Prostate gland (tissue), 2 donors: ENCODE measurements at regions not wholly inside any gene's neighbourhood (a gene's known extent, or its start where the extent isn't known, plus 50 kb on each side); places are given as distances from the start of the nearest gene placed in this dataset.

Experiments
- POLR2A ChIP-seq: fragments of 450-650 bp; IDR thresholded peaks from one replicate; pipeline ENCODE4 v1.6.1; 2016; ENCODE audit warnings: antibody characterized with exemption, mild to moderate bottlenecking
- TF ChIP-seq, protein P1 (sequence below), 4 experiments: fragments of 200-600 bp in 2 of 4; fragments of 450-650 bp in 2 of 4; sonication (generic) in 2 of 4; IDR thresholded peaks; 1 replicate in 3 of 4; 2 replicates in 1 of 4; pipeline ENCODE4 v1.5.1; 2016 to 2019; ENCODE audit warnings: antibody characterized with exemption in 4 of 4, mild to moderate bottlenecking in 2 of 4, moderate library complexity in 2 of 4

DNA sequence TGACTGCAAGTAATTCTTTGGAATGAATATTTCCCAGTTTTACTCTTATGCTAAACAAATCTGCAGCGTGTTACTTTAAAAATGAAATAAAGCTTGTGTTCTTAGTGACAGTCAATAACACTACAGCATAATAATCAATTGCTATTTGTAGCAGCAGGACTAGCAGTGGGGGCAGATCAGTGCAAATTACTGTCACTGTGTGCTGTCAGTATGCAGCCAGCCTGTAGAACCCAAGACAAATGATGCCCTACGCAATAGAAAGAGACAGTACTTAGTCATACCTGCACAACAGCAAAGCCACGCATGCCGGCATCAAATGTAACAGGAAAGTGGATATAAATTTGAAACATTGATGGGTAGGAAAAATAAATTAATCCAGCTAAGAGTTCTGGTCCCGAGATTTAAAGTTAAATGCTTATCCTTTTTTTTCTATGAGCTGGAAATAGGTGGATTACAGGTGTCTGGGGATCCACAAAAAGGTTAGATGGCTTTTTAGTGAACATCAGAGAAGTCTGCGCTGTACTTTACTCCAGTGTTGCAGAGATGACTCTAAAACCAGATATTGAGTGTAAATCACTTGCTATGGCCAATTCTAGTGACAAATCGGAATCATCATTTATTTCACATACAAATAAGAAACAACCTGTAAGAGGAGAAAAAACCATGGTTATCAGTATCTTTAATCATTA lies 812.4 kb upstream of the ZEB2 start:
- TF ChIP-seq, protein P1, sequence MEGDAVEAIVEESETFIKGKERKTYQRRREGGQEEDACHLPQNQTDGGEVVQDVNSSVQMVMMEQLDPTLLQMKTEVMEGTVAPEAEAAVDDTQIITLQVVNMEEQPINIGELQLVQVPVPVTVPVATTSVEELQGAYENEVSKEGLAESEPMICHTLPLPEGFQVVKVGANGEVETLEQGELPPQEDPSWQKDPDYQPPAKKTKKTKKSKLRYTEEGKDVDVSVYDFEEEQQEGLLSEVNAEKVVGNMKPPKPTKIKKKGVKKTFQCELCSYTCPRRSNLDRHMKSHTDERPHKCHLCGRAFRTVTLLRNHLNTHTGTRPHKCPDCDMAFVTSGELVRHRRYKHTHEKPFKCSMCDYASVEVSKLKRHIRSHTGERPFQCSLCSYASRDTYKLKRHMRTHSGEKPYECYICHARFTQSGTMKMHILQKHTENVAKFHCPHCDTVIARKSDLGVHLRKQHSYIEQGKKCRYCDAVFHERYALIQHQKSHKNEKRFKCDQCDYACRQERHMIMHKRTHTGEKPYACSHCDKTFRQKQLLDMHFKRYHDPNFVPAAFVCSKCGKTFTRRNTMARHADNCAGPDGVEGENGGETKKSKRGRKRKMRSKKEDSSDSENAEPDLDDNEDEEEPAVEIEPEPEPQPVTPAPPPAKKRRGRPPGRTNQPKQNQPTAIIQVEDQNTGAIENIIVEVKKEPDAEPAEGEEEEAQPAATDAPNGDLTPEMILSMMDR (IDR thresholded peaks at IDR 0.05): no peak
- TF ChIP-seq POLR2A: no peak
